Natural killer cell (primary cell): ENCODE measurements at regions not wholly inside any gene's neighbourhood (a gene's known extent, or its start where the extent isn't known, plus 50 kb on each side); places are given as distances from the start of the nearest gene placed in this dataset.

Experiments
- ATAC-seq, 3 donors: fragments of 150-1000 bp in 2 of 3; fragments of 200-7000 bp in 1 of 3; cut with Tn5 transposase; 1 replicate in 1 of 3; 2 replicates in 2 of 3; pipeline ENCODE4 v1.10.0; 2021; ENCODE audit warnings: mild to moderate bottlenecking in 2 of 3, moderate library complexity in 2 of 3
- DNase-seq, 2 donors: peaks; one replicate each; pipeline versions ENCODE4 v3.0.0 to v3.0.0-alpha.2; 2013 to 2021; ENCODE audit warnings: mixed read lengths in 1 of 2
- H3K27ac ChIP-seq: one replicate; pipeline ENCODE4 v1.5.1; 2013; ENCODE audit warnings: mild to moderate bottlenecking, low read length
- H3K27me3 ChIP-seq: one replicate; pipeline ENCODE4 v1.6.1; 2013; ENCODE audit warnings: low read length; ENCODE audit not compliant: control insufficient read depth, insufficient read depth
- H3K36me3 ChIP-seq: one replicate; pipeline ENCODE4 v1.6.1; 2013; ENCODE audit warnings: low read length; ENCODE audit not compliant: control insufficient read depth, insufficient read depth
- H3K4me1 ChIP-seq: one replicate; pipeline ENCODE4 v1.6.1; 2013; ENCODE audit warnings: low read length; ENCODE audit not compliant: control insufficient read depth, insufficient read depth
- H3K4me3 ChIP-seq: one replicate; pipeline ENCODE4 v1.5.1; 2013; ENCODE audit warnings: low read length
- H3K9me3 ChIP-seq: one replicate; pipeline ENCODE4 v1.6.1; 2013; ENCODE audit warnings: low read length; ENCODE audit not compliant: control insufficient read depth, insufficient read depth
- H3K27ac Mint-ChIP-seq, 2 donors: one replicate each; pipeline ENCODE4 v1.8.0; 2022; ENCODE audit warnings: mild to moderate bottlenecking in 2 of 2, mixed read lengths in 2 of 2, moderate library complexity in 1 of 2
- H3K27me3 Mint-ChIP-seq, 2 donors: one replicate each; pipeline ENCODE4 v1.8.0; 2022; ENCODE audit warnings: low read depth in 2 of 2, mixed read lengths in 2 of 2
- H3K36me3 Mint-ChIP-seq: one replicate; pipeline ENCODE4 v1.8.0; 2022; ENCODE audit warnings: mixed read lengths
- H3K4me1 Mint-ChIP-seq, 2 donors: one replicate each; pipeline ENCODE4 v1.8.0; 2022; ENCODE audit warnings: mixed read lengths in 2 of 2
- H3K4me3 Mint-ChIP-seq: one replicate; pipeline ENCODE4 v1.8.0; 2022; ENCODE audit warnings: mild to moderate bottlenecking, moderate library complexity, mixed read lengths
- H3K9me3 Mint-ChIP-seq, 2 donors: one replicate each; pipeline ENCODE4 v1.8.0; 2022; ENCODE audit warnings: mixed read lengths in 2 of 2
- WGBS: methylation state at CpG from one replicate; pipeline ENCODE4 v1.1.7; 2013; ENCODE audit warnings: missing lambda C conversion rate; ENCODE audit not compliant: insufficient coverage; 5-methylcytosine and 5-hydroxymethylcytosine counted together
- intact Hi-C: fragments of 100-400 bp; cut with micrococcal nuclease; formaldehyde crosslinking; loops from one replicate; pipeline ENCODE4 v1.14.2; 2022
- TF ChIP-seq, protein P1 (sequence below): fragments of 200-600 bp; IDR thresholded peaks from one replicate; pipeline ENCODE4 v1.8.0; 2022; ENCODE audit warnings: antibody characterized with exemption

DNA sequence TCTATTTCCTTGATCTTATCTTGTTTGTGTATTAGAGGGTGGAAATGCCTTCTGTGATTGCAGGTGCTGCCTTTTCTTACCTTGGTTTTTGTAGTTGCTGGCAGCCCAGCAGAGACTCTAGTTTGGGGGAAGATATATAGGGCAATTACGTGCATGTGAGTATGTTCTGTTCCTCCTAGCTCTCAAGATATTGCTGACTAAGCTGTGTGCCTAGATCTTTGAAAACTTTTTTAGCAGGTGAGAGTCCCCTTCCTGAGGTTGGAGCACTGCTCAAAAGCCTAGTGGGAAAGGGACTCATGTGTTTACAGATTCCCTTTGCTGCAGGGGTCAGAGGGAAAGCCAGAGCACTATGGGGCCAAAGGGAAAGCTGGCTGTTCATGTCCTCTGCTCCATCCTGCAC lies 136.1 kb downstream of the VSIG4 start:
- Mint-ChIP-seq H3K4me3 (no peak overlapping the region), H3K27ac (no peak overlapping the region), H3K27me3 (peaks cover 0 to 28% of the 10 kb centered on the region in 2 donors), H3K9me3 (no peaks in the 10 kb centered on the region), H3K4me1 (peaks cover 11 to 12% of the 10 kb centered on the region in 2 donors), H3K36me3 (no peaks in the 10 kb centered on the region)
- no peaks in the 10 kb centered on the region for H3K27me3 ChIP-seq
- DNase-seq (no peak), ATAC-seq (no peak)
- H3K27ac ChIP-seq: no peak overlapping the region
- no peaks in the 10 kb centered on the region for H3K4me1 ChIP-seq
- H3K4me3 ChIP-seq: no peak overlapping the region
- intact Hi-C loops: no loop called here
- TF ChIP-seq, protein P1, sequence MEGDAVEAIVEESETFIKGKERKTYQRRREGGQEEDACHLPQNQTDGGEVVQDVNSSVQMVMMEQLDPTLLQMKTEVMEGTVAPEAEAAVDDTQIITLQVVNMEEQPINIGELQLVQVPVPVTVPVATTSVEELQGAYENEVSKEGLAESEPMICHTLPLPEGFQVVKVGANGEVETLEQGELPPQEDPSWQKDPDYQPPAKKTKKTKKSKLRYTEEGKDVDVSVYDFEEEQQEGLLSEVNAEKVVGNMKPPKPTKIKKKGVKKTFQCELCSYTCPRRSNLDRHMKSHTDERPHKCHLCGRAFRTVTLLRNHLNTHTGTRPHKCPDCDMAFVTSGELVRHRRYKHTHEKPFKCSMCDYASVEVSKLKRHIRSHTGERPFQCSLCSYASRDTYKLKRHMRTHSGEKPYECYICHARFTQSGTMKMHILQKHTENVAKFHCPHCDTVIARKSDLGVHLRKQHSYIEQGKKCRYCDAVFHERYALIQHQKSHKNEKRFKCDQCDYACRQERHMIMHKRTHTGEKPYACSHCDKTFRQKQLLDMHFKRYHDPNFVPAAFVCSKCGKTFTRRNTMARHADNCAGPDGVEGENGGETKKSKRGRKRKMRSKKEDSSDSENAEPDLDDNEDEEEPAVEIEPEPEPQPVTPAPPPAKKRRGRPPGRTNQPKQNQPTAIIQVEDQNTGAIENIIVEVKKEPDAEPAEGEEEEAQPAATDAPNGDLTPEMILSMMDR: no peak
- H3K9me3 ChIP-seq: no peaks in the 10 kb centered on the region
- 75% methylated on average over 1 of the region's 1 CpG for WGBS
- H3K36me3 ChIP-seq: no peaks in the 10 kb centered on the region

DNA sequence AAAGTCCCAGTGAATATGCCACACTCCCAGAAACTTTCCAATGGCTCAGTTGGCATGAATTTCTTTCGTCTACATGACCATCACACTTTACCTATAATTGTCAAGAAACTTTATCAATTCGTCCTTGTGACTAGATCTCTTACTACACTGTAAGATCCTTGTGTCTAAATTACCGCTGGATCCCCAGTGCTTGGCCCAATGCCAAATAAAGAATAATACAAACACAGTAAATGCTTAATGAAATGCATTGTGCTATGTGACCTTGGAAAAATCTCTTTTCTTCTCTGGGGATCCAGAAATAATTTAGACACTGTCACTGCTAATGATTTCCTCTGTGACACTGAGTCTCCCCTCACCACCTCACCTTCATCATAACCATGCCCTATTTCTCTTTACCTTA lies 137.9 kb downstream of the VSIG4 start:
- H3K36me3 ChIP-seq: no peaks in the 10 kb centered on the region
- no peak overlapping the region for H3K27ac Mint-ChIP-seq
- H3K4me1 Mint-ChIP-seq: peaks cover 11 to 12% of the 10 kb centered on the region in 2 donors
- H3K9me3 Mint-ChIP-seq: no peaks in the 10 kb centered on the region
- intact Hi-C loops: no loop called here
- TF ChIP-seq, protein P1: no peak
- H3K27me3 Mint-ChIP-seq: peaks cover 0 to 32% of the 10 kb centered on the region in 2 donors
- no peak overlapping the region for H3K27ac ChIP-seq
- no peak overlapping the region for H3K4me3 ChIP-seq
- H3K27me3 ChIP-seq: no peaks in the 10 kb centered on the region
- ATAC-seq (no peak), DNase-seq (no peak)
- H3K9me3 ChIP-seq: no peaks in the 10 kb centered on the region
- no peak overlapping the region for H3K4me3 Mint-ChIP-seq
- WGBS: 75% methylated on average over 1 of the region's 3 CpGs
- H3K4me1 ChIP-seq: no peaks in the 10 kb centered on the region
- H3K36me3 Mint-ChIP-seq: no peaks in the 10 kb centered on the region

DNA sequence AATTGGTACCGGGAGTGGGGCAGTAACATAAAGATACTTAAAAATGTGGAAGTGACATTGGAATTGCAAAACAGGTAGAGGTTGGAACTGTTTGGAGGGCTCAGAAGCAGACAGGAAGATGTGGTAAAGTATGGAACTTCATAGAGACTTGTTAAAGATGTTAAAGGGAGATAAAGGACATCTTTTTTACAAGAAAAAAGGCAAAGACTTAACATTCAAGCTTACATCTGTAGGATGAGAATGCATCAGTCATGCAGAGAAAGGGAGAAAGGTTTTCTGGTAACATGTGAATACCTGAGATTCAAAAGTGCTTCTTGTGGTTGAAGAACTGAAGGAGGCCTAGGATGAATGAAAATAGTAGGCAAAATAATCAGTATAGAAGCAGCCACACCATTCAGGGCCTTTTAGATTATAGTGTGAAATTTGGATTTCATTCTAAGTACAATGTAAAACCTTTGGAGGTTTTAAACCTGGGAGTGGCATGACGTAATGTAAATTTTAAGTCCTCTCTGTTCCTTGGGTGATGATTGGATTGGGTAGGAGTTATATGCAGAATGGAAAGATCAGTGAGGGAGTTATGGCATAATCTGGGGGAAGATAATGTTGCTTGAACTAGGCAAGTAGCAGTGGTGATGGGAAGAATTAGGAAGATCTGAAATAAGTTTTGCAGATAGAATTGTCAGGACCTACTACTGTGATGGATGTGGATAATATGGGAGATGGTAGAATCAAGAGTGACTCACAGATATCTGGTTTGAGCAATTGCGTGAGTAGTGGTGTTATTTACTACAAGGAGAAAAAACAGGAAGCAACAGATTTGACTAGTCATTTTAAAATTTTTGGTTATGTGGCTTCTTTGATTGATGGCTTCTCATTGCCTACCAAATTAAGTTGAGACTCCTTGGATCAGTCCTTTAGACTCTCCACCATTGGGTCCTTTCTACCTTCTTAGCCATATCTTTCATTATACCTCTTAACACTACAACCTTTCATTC lies 138.7 kb downstream of the VSIG4 start:
- H3K27ac Mint-ChIP-seq: no peak overlapping the region
- 75% methylated on average over 3 of the region's 3 CpGs for WGBS

More for the DNA sequence above, 138.7 kb downstream of the VSIG4 start:
- Mint-ChIP-seq H3K27me3 (peaks cover 0 to 32% of the 10 kb centered on the region in 2 donors), H3K9me3 (no peaks in the 10 kb centered on the region), H3K36me3 (no peaks in the 10 kb centered on the region), H3K4me3 (no peak overlapping the region), H3K4me1 (peaks cover 11 to 12% of the 10 kb centered on the region in 2 donors)
- intact Hi-C loops: no loop called here
- Histone ChIP-seq H3K4me3 (no peak overlapping the region), H3K36me3 (no peaks in the 10 kb centered on the region), H3K27ac (no peak overlapping the region), H3K27me3 (no peaks in the 10 kb centered on the region), H3K4me1 (no peaks in the 10 kb centered on the region), H3K9me3 (no peaks in the 10 kb centered on the region)
- TF ChIP-seq, protein P1: no peak
- DNase-seq: no peak
- ATAC-seq: no peak
